GM06990 (cell line): ENCODE measurements at regions not wholly inside any gene's neighbourhood (a gene's known extent, or its start where the extent isn't known, plus 50 kb on each side); places are given as distances from the start of the nearest gene placed in this dataset.

Source experiments
- DNase-seq: peaks from one replicate; pipeline ENCODE4 v3.0.0-alpha.2; 2011; ENCODE audit not compliant: insufficient read length; ENCODE audit errors: extremely low read depth
- H3K27me3 ChIP-seq: replicated peaks from 2 replicates; pipeline ENCODE4 v1.6.0; 2011; ENCODE audit warnings: low read length; ENCODE audit not compliant: control insufficient read depth, insufficient read depth
- H3K36me3 ChIP-seq: 2 replicates; pipeline ENCODE4 v1.5.1; 2011; ENCODE audit warnings: low read length; ENCODE audit not compliant: control insufficient read depth, insufficient read depth
- H3K4me3 ChIP-seq: replicated peaks from 2 replicates; pipeline ENCODE4 v1.5.1; 2011; ENCODE audit warnings: low read depth, mild to moderate bottlenecking, control low read depth, low read length
- CTCF ChIP-seq: IDR thresholded peaks from 2 replicates; pipeline ENCODE4 v1.5.1; 2011; ENCODE audit warnings: low read length, control low read depth, mild to moderate bottlenecking, inconsistent platforms; ENCODE audit not compliant: insufficient read depth, poor library complexity, severe bottlenecking

DNA sequence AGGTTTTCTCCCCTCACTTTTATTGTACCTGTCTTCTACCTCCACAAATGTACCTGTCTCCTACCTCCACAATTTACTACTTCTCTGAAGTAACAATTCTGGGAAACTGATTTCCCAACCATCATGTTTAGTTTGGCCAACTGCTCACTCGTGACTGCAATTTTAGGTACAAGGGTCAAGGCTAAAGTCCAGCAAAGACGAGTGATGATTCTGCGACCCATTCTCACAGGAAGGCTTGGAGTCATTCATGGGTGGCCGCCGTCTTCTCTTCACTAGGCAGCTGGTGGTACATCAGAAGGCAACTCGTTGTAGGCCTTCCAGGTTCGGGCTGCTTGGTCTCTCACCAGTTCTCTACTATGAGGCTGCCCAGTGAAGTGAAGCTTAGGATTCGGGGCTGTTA lies 483.8 kb upstream of the JARID2 start:
- DNase-seq, result no peak
- no peaks in the 10 kb centered on the region for H3K27me3 ChIP-seq
- TF ChIP-seq CTCF, result no peak
- no peaks in the 10 kb centered on the region for H3K36me3 ChIP-seq
- no peak overlapping the region for H3K4me3 ChIP-seq

DNA sequence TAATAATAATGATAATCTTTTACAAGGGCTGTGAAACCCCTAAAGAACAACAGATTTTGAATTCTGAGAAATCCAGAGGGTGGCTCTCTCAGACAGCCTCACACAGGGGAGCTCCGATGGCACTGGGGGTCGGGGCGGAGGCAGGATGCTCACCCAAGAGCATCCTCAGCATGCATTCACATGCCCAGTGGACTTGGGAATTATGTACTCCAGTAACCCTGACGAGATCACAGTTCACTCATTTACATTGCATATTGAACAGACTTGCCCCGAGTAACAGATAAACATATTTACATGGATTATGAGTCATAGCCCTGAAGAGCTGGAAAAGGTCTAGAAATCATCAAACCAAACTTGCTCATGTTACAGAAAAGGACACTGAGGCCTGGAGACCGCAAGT lies 482.7 kb upstream of the JARID2 start:
- DNase-seq, result no peak
- Histone ChIP-seq H3K4me3 (no peak overlapping the region), H3K36me3 (no peaks in the 10 kb centered on the region), H3K27me3 (no peaks in the 10 kb centered on the region)
- TF ChIP-seq CTCF, result no peak

DNA sequence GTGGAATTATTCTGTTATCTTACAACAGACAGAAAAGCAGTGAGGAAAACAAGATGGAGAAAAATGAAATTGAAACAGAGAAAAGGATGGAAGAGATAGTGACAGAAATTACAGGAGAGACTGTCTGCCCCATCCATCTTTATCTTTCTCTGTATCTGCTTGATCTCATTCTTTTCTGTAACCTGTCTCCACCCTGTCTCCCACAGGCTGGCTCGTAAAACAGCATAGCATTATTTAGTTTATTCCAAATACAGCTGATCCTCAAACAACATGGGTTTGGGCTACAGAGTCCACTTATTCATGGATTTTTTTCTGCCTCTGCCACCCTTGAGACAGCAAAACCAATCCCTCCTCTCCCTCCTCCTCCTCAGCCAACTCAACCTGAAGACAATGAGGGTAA lies 482.3 kb upstream of the JARID2 start:
- TF ChIP-seq CTCF, result no peak
- Histone ChIP-seq H3K36me3 (no peaks in the 10 kb centered on the region), H3K4me3 (no peak overlapping the region), H3K27me3 (no peaks in the 10 kb centered on the region)
- DNase-seq, result no peak

DNA sequence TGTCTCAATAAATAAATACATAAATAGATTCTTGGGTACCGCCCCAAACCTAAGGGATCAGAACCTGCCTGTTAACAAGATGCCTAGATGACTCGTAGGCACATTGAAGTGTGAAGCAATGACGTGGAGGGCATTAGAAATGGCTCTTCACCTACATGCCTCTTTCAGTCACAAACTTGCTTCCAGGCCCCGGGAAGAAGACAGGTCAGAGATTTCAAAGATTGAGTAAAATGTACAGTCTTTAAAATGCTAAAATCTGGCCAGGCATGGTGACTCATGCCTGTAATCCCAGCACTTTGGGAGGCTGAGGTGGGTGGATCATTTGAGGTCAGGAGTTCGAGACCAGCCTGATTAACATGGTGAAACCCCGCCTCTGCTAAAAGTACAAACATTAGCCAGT lies 480.8 kb upstream of the JARID2 start:
- no peak for TF ChIP-seq CTCF
- H3K27me3 ChIP-seq, result no peaks in the 10 kb centered on the region
- DNase-seq, result no peak
- H3K4me3 ChIP-seq, result no peak overlapping the region
- H3K36me3 ChIP-seq, result no peaks in the 10 kb centered on the region

DNA sequence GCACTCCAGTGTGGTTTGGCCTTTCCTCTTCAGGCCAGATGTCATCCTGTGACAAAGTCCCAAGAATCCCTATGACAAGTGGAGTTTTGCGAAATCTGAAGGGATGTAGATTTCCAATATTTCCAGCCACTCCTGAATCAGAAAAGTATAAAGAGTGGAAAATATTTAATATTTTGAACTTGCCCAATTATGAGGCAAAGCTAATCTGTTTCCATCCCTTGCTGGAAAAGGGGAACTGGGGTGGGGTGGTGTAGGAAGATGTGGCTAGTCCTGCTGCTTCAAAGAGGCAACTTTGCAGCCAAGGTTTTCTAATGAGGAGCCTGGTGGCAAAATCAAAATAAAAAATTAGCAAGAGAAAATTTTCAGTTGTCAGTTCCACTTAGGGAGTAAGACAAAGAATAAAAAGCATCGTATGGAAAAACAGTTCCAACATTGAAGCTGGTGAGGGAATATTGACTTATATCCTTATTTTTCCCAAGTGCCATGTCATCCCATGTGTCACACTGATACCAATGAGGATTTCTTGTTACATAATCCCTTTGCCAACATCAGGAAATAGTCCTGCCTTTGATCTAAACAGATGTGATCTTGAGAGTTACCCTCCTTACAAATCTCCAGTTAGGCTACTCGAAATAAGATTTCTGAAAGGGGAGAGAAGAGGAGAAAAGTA lies 480.0 kb upstream of the JARID2 start:
- TF ChIP-seq CTCF, result no peak
- Histone ChIP-seq H3K27me3 (no peaks in the 10 kb centered on the region), H3K36me3 (no peaks in the 10 kb centered on the region), H3K4me3 (no peak overlapping the region)
- DNase-seq, result no peak

DNA sequence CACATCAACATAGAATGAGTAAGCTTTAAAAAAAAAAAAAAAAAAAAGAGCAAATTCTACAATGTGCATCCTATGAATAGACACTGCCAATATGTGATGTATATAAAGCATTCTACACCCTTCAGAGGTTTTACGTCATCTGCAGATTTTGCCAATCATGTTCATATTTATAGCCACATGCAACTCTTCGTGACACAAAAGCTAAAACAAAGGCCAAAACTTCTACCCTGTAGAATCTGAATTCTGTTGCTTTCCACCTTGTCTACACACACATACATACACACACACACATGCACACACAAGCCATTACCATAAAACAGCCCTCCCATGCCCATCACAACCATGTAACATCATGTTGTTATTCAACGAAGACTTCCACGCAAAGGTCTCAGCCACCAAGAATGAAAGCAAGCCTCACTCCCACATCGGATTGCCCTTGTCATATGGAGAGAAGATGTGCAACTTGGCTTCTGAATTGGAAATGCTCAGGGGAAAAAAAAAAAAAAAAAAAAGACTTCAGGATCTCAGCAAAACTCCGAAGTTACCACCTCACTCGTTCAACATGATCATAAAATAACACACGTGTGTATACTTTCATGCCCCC lies 479.4 kb upstream of the JARID2 start:
- H3K36me3 ChIP-seq, result no peaks in the 10 kb centered on the region
- H3K4me3 ChIP-seq, result no peak overlapping the region
- no peak for TF ChIP-seq CTCF
- no peak for DNase-seq
- H3K27me3 ChIP-seq, result no peaks in the 10 kb centered on the region
